ENCODE measurements at regions not wholly inside any gene's neighbourhood (a gene's known extent, or its start where the extent isn't known, plus 50 kb on each side); places are given as distances from the start of the nearest gene placed in this dataset.

- TF ChIP-seq CTCF (IDR thresholded peaks at IDR 0.05; ENCODE audit: extremely low read depth in 1 of 2, insufficient read depth in 1 of 2, low read depth in 1 of 2, low read length in 2 of 2) (no peak), FOS (IDR thresholded peaks at IDR 0.05; ENCODE audit: borderline replicate concordance, insufficient read depth, low read length) (no peak), POLR2A (IDR thresholded peaks at IDR 0.05; ENCODE audit: low read depth, low read length) (no peak), MAX (IDR thresholded peaks at IDR 0.05; ENCODE audit: insufficient read depth, insufficient read length) (no peak), EZH2 (IDR thresholded peaks at IDR 0.05; ENCODE audit: borderline replicate concordance, low read depth, low read length, severe bottlenecking) (no peak), JUN (IDR thresholded peaks at IDR 0.05; ENCODE audit: borderline replicate concordance, insufficient read depth, insufficient read length, low read depth) (no peak), POLR2AphosphoS5 (IDR thresholded peaks at IDR 0.05; ENCODE audit: insufficient read depth, low read depth, low read length) (no peak), MYC (IDR thresholded peaks at IDR 0.05; ENCODE audit: low read depth, low read length) (no peak), GATA2 (IDR thresholded peaks at IDR 0.05; ENCODE audit: insufficient read depth, insufficient read length, low read depth, low read length) (no peak)
These were observed 1038.2 kb upstream of the CNTN5 start for GRCh38 chr11:97982512-97982911.

Data from endothelial cell of umbilical vein (primary cell).